ENCODE measurements at regions not wholly inside any gene's neighbourhood (a gene's known extent, or its start where the extent isn't known, plus 50 kb on each side); places are given as distances from the start of the nearest gene placed in this dataset.

DNA sequence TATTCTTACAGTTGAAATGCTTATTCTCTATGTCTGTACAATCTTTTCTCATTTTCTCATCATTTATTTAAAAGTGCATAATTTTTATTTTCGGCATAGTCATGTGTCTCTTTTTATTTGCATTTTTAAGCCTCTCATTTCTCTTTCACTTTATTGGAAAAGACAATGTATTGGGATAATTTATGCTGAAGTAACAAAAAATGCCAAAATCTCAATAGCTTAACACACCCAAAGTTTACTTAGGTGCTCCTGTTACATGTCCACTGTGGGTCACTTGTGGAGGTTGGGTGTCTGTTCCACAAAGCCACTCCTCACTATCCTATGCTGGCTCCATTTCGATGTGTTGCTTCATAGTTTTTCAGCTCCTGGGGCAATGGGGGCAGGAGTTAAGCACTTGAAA is 638.7 kb downstream of the CD109 start:
- no peak for DNase-seq (ENCODE audit: low spot score)
- in situ Hi-C loops (cut with MboI; ENCODE audit: low sequenced_read_pairs, unreplicated experiment), result no loop called here
- TF ChIP-seq, protein P1, sequence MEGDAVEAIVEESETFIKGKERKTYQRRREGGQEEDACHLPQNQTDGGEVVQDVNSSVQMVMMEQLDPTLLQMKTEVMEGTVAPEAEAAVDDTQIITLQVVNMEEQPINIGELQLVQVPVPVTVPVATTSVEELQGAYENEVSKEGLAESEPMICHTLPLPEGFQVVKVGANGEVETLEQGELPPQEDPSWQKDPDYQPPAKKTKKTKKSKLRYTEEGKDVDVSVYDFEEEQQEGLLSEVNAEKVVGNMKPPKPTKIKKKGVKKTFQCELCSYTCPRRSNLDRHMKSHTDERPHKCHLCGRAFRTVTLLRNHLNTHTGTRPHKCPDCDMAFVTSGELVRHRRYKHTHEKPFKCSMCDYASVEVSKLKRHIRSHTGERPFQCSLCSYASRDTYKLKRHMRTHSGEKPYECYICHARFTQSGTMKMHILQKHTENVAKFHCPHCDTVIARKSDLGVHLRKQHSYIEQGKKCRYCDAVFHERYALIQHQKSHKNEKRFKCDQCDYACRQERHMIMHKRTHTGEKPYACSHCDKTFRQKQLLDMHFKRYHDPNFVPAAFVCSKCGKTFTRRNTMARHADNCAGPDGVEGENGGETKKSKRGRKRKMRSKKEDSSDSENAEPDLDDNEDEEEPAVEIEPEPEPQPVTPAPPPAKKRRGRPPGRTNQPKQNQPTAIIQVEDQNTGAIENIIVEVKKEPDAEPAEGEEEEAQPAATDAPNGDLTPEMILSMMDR (IDR thresholded peaks at IDR 0.05; ENCODE audit: borderline replicate concordance, control extremely low read depth, extremely low read depth, insufficient read depth, missing control alignments), result no peak

DNA sequence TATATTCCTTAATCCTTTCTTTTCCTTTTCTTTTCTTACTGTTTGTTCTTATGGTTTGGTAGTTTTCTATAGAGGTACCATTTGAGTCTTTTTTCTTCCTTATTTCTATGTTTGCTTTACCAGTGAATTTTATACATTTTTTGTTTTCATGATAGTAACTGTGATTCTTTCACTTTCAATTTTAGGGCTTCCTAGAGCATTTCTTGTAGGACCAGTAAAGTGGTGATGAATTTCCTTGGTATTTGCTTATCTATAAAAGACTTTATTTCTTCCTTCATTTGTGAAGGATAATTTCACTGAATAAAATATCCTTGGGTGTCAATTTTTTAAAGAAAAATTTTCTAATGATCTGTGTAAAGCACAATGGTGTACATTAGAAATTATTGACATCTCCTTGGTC is 637.4 kb downstream of the CD109 start:
- in situ Hi-C loops (cut with MboI; ENCODE audit: low sequenced_read_pairs, unreplicated experiment), result no loop called here
- no peak for DNase-seq (ENCODE audit: low spot score)

DNA sequence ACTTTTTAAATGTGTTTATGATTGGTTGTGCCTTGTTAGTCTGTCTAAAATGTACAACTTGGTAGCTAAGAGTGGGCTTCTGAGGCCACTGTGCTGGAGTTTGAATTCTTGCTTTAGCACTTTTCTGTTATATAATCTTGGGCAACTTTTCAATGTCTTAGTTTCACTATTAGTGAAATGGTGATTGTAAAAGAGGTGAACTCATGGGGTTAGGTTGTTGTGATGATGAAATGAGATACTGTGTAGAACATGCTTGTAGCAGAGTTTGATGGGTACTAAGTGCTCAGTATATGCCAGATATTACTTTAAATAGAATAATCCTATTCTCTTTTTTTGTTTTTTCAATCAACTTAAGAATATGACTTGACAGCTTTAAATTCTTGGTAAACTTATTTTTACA is 624.7 kb downstream of the CD109 start:
- DNase-seq (ENCODE audit: low spot score), result no peak
- TF ChIP-seq, protein P1 (IDR thresholded peaks at IDR 0.05; ENCODE audit: borderline replicate concordance, control extremely low read depth, extremely low read depth, insufficient read depth, missing control alignments), result no peak
- in situ Hi-C loops (cut with MboI; ENCODE audit: low sequenced_read_pairs, unreplicated experiment), result no loop called here

More for the DNA sequence above, 637.4 kb downstream of the CD109 start:
- TF ChIP-seq, protein P1 (IDR thresholded peaks at IDR 0.05; ENCODE audit: borderline replicate concordance, control extremely low read depth, extremely low read depth, insufficient read depth, missing control alignments), result no peak

DNA sequence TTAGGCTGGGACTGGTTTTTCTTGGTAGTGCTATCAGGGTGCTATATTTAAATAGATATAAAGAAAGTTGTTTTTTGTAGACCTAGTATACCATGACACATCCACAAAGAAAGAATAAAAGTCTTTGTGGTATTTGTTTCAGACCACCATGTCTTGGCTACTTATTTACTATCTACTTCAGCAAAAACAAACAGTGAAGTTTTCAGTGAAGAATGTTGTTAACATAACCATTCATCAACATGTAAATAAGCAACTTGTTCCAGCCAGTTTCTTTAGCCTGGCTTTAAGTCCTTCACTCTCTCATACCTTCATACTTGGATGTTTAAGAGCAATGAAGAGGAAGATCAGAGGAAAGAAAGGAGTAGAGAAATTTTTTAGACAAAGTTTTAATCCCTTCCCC is 624.1 kb downstream of the CD109 start:
- TF ChIP-seq, protein P1 (IDR thresholded peaks at IDR 0.05; ENCODE audit: borderline replicate concordance, control extremely low read depth, extremely low read depth, insufficient read depth, missing control alignments), result no peak
- in situ Hi-C loops (cut with MboI; ENCODE audit: low sequenced_read_pairs, unreplicated experiment), result no loop called here
- no peak for DNase-seq (ENCODE audit: low spot score)

DNA sequence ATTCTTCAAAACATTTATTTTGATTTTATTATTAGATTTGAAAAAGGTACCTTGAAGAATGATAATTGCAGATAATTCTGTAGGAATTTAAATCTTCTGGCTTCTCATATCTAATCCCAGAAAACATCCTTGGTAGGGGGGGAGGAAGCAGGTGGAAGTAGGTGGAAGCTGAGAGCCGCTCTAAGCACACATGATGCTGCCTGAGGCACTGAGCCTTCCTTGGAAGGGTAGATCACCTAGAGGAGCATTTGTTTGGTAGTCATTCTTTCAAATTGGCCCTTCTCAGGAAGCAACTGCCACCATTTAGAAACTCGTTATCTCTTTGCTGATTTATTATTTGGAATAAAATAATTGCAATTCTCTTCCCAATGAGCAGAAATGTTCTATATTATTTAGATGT is 623.3 kb downstream of the CD109 start:
- TF ChIP-seq, protein P1 (IDR thresholded peaks at IDR 0.05; ENCODE audit: borderline replicate concordance, control extremely low read depth, extremely low read depth, insufficient read depth, missing control alignments), result no peak
- in situ Hi-C loops (cut with MboI; ENCODE audit: low sequenced_read_pairs, unreplicated experiment), result no loop called here
- no peak for DNase-seq (ENCODE audit: low spot score)

DNA sequence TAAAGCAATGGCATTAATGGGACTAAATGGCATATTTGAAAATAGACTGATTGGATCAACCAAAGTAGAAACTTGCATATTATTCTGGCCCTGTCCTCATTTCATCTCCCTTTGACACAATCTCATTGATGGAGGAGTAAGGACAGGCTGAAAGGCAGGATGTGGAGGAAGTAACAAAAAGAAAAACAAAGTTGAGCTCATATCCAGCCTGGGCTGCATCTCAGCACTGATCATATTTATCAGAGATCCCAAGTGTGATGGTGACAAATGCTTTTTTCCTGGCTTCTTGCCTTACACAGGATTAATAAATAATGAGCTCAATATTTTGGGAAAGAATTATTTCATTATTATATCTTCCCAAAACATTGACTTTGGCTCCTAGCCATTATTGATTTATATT is 622.7 kb downstream of the CD109 start:
- no peak for DNase-seq (ENCODE audit: low spot score)
- TF ChIP-seq, protein P1 (IDR thresholded peaks at IDR 0.05; ENCODE audit: borderline replicate concordance, control extremely low read depth, extremely low read depth, insufficient read depth, missing control alignments), result no peak
- in situ Hi-C loops (cut with MboI; ENCODE audit: low sequenced_read_pairs, unreplicated experiment), result no loop called here

DNA sequence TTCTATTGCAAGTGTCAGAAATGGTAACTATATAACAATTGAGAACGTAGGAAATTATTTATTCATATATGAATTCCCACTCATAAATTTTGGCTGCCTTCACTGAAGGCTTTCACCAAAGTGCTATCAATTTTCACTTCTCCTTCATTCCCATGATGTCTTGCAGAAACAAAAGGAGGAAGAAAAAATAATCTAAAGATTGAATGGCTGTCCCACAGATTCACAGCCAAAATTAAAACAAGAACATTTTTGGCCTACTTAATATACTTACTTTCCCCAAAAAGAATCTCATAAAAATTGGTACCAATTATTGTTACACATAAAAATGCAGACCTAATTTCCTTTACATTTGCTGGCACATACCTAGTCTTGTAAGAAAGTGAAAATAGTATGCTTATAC is 616.1 kb downstream of the CD109 start:
- no peak for DNase-seq (ENCODE audit: low spot score)
- in situ Hi-C loops (cut with MboI; ENCODE audit: low sequenced_read_pairs, unreplicated experiment), result no loop called here
- TF ChIP-seq, protein P1 (IDR thresholded peaks at IDR 0.05; ENCODE audit: borderline replicate concordance, control extremely low read depth, extremely low read depth, insufficient read depth, missing control alignments), result no peak

All from GM13976 (cell line).